Astrocyte (in vitro differentiated cells and primary cell): ENCODE measurements at regions not wholly inside any gene's neighbourhood (a gene's known extent, or its start where the extent isn't known, plus 50 kb on each side); places are given as distances from the start of the nearest gene placed in this dataset.

Experiments
- CTCF ChIP-seq: IDR thresholded peaks from 2 replicates; pipeline ENCODE4 v1.5.1; 2011; ENCODE audit warnings: low read depth, mild to moderate bottlenecking, inconsistent platforms, low read length, moderate library complexity; ENCODE audit not compliant: insufficient read depth
- EZH2 ChIP-seq: IDR thresholded peaks from 2 replicates; pipeline ENCODE4 v1.6.1; 2012; ENCODE audit warnings: mild to moderate bottlenecking, low read length, inconsistent platforms; ENCODE audit not compliant: insufficient read depth

- TF ChIP-seq CTCF (no peak), EZH2 (no peak)
Measured at GRCh38 chr18:30679285-30679930, 363.1 kb downstream of the DSC3 start.
